Adrenal gland (tissue), 9 donors: ENCODE measurements at regions not wholly inside any gene's neighbourhood (a gene's known extent, or its start where the extent isn't known, plus 50 kb on each side); places are given as distances from the start of the nearest gene placed in this dataset.

Experiments
- DNase-seq, 7 donors: peaks; one replicate each; pipeline ENCODE4 v3.0.0-alpha.2; 2019 to 2020
- H3K27ac ChIP-seq, 5 donors: fragments of 200-600 bp; sonication (generic) in 4 of 5; 1 replicate in 3 of 5; 2 replicates in 2 of 5; pipeline versions ENCODE4 v1.5.1 to v1.8.0; 2016 to 2020; ENCODE audit warnings: mild to moderate bottlenecking in 1 of 5
- H3K27me3 ChIP-seq: fragments of 200-600 bp; 2 replicates; pipeline ENCODE4 v1.8.0; 2021
- H3K36me3 ChIP-seq, 2 donors: fragments of 200-600 bp; replicated peaks in 1 of 2; 1 replicate in 1 of 2; 2 replicates in 1 of 2; pipeline versions ENCODE4 v1.5.1 to v1.8.0; 2018 to 2022
- H3K4me1 ChIP-seq, 2 donors: fragments of 200-600 bp; replicated peaks in 1 of 2; 1 replicate in 1 of 2; 2 replicates in 1 of 2; pipeline versions ENCODE4 v1.5.1 to v1.8.0; 2018 to 2021
- H3K4me3 ChIP-seq, 4 donors: fragments of 200-600 bp; sonication (generic) in 3 of 4; one replicate each; pipeline ENCODE4 v1.5.1; 2016 to 2018
- H3K9me3 ChIP-seq, 3 donors: fragments of 200-600 bp; sonication (generic) in 1 of 3; replicated peaks in 1 of 3; 1 replicate in 2 of 3; 2 replicates in 1 of 3; pipeline versions ENCODE4 v1.5.1 to v1.8.0; 2016 to 2021
- CTCF ChIP-seq, 6 experiments: fragments of 450-650 bp in 4 of 6; fragments of 200-600 bp in 2 of 6; sonication (generic) in 1 of 6; IDR thresholded peaks; 1 replicate in 5 of 6; 2 replicates in 1 of 6; pipeline versions ENCODE4 v1.5.1 to v1.8.0; 2016 to 2021; ENCODE audit warnings: antibody characterized with exemption in 6 of 6, mild to moderate bottlenecking in 2 of 6, moderate library complexity in 1 of 6
- POLR2A ChIP-seq, 2 donors: fragments of 450-650 bp; IDR thresholded peaks; one replicate each; pipeline ENCODE4 v1.6.1; 2017; ENCODE audit warnings: antibody characterized with exemption in 2 of 2, mild to moderate bottlenecking in 2 of 2, moderate library complexity in 1 of 2
- WGBS, 4 donors: extraction: QIAGEN DNeasy Blood & Tissue Kit in 2 of 4; methylation state at CpG; one replicate each; pipeline versions ENCODE4 v1.1.5 to v1.1.7; 2013 to 2017; 5-methylcytosine and 5-hydroxymethylcytosine counted together
- intact Hi-C, 2 donors: fragments of 100-400 bp; cut with DNase I; formaldehyde crosslinking; loops; one replicate each; pipeline versions ENCODE4 v1.14.1 to v1.15.0; 2022 to 2023
- donor health status: healthy with polysubstance abuse.
- donor health status: Bipolar disorder and iron deficiency.
- donor health status: DM: yes; HTN: yes; CAD: no.
- donor health status: DM: no; HTN: no; CAD: no.
- donor health status: DM: no; HTN: no; CAD: no.

- peak in 4 of 7 donors; percentile 7 to 29 (median 20) for DNase-seq
- no peak overlapping the region for H3K4me3 ChIP-seq
- H3K27ac ChIP-seq: no peak overlapping the region
- no peaks in the 10 kb centered on the region for H3K4me1 ChIP-seq
- H3K9me3 ChIP-seq: no peaks in the 10 kb centered on the region
- no peaks in the 10 kb centered on the region for H3K36me3 ChIP-seq
- TF ChIP-seq POLR2A (IDR thresholded peaks at IDR 0.05): no peak
- TF ChIP-seq CTCF (IDR thresholded peaks at IDR 0.05): no peak
- intact Hi-C loops: no loop called here
- WGBS, 4 donors: 52 to 66% (median 53%) methylated on average over 3 of the region's 3 CpGs
- H3K27me3 ChIP-seq: no peaks in the 10 kb centered on the region
These were observed 852.1 kb upstream of the LRRC4C start for GRCh38 chr11:42311514-42311913.

- WGBS, 4 donors: 39 to 82% (median 58%) methylated on average over 2 of the region's 2 CpGs
- TF ChIP-seq POLR2A (IDR thresholded peaks at IDR 0.05) (no peak), CTCF (IDR thresholded peaks at IDR 0.05) (no peak)
- DNase-seq: no peak
- no peaks in the 10 kb centered on the region for H3K36me3 ChIP-seq
- no peak overlapping the region for H3K27ac ChIP-seq
- H3K9me3 ChIP-seq: no peaks in the 10 kb centered on the region
- intact Hi-C loops: no loop called here
- no peaks in the 10 kb centered on the region for H3K27me3 ChIP-seq
- H3K4me1 ChIP-seq: no peaks in the 10 kb centered on the region
- H3K4me3 ChIP-seq: no peak overlapping the region
These were observed 852.5 kb upstream of the LRRC4C start for GRCh38 chr11:42311944-42312343.

GRCh38 chr11:42315267-42315666 lies 855.8 kb upstream of the LRRC4C start:
- H3K4me3 ChIP-seq: no peak overlapping the region
- no peaks in the 10 kb centered on the region for H3K36me3 ChIP-seq
- no peak overlapping the region for H3K27ac ChIP-seq
- intact Hi-C loops: no loop called here
- TF ChIP-seq CTCF (IDR thresholded peaks at IDR 0.05) (no peak), POLR2A (IDR thresholded peaks at IDR 0.05) (no peak)
- H3K27me3 ChIP-seq: no peaks in the 10 kb centered on the region
- no peaks in the 10 kb centered on the region for H3K9me3 ChIP-seq
- no peak for DNase-seq
- H3K4me1 ChIP-seq: no peaks in the 10 kb centered on the region
- 35 to 44% (median 39%) methylated on average over 1 of the region's 1 CpG for WGBS, 4 donors

GRCh38 chr11:42315846-42316245 lies 856.4 kb upstream of the LRRC4C start:
- no peak for DNase-seq
- H3K27me3 ChIP-seq: no peaks in the 10 kb centered on the region
- H3K27ac ChIP-seq: no peak overlapping the region
- no peak for TF ChIP-seq CTCF (IDR thresholded peaks at IDR 0.05)
- H3K4me3 ChIP-seq: no peak overlapping the region
- H3K9me3 ChIP-seq: no peaks in the 10 kb centered on the region
- H3K4me1 ChIP-seq: no peaks in the 10 kb centered on the region
- no peaks in the 10 kb centered on the region for H3K36me3 ChIP-seq
- WGBS, 4 donors: 73 to 94% (median 81%) methylated on average over 1 of the region's 1 CpG
- intact Hi-C loops: no loop called here
